CD14-positive monocyte (primary cell): ENCODE measurements at regions not wholly inside any gene's neighbourhood (a gene's known extent, or its start where the extent isn't known, plus 50 kb on each side); places are given as distances from the start of the nearest gene placed in this dataset.

Source experiments
- DNase-seq, 3 donors: peaks; one replicate each; pipeline ENCODE4 v3.0.0-alpha.2; 2011 to 2022
- H2AFZ ChIP-seq: 2 replicates; pipeline ENCODE4 v1.6.0; 2012; ENCODE audit warnings: mild to moderate bottlenecking, low read depth, low read length, inconsistent platforms; ENCODE audit not compliant: insufficient read depth, poor library complexity, severe bottlenecking
- H3K27ac ChIP-seq, 2 donors: 1 replicate in 1 of 2; 2 replicates in 1 of 2; pipeline ENCODE4 v1.5.1; 2012 to 2013; ENCODE audit warnings: low read length in 2 of 2, control low read depth in 1 of 2, inconsistent platforms in 1 of 2, low read depth in 1 of 2, mild to moderate bottlenecking in 1 of 2
- H3K27me3 ChIP-seq, 2 donors: one replicate each; pipeline versions ENCODE4 v1.6.0 to v1.6.1; 2011 to 2013; ENCODE audit warnings: low read length in 2 of 2; ENCODE audit not compliant: control insufficient read depth in 2 of 2, insufficient read depth in 2 of 2
- H3K36me3 ChIP-seq, 2 donors: replicated peaks in 1 of 2; 1 replicate in 1 of 2; 2 replicates in 1 of 2; pipeline versions ENCODE4 v1.5.1 to v1.6.1; 2012 to 2013; ENCODE audit warnings: low read length in 2 of 2, control low read depth in 1 of 2, inconsistent platforms in 1 of 2, mild to moderate bottlenecking in 1 of 2; ENCODE audit not compliant: insufficient read depth in 2 of 2, control insufficient read depth in 1 of 2
- H3K4me1 ChIP-seq, 2 donors: 1 replicate in 1 of 2; 2 replicates in 1 of 2; pipeline versions ENCODE4 v1.5.1 to v1.6.1; 2012 to 2013; ENCODE audit warnings: low read length in 2 of 2, control low read depth in 1 of 2, inconsistent platforms in 1 of 2, mild to moderate bottlenecking in 1 of 2, moderate library complexity in 1 of 2; ENCODE audit not compliant: insufficient read depth in 2 of 2, control insufficient read depth in 1 of 2
- H3K4me2 ChIP-seq: replicated peaks from 2 replicates; pipeline ENCODE3; 2012; ENCODE audit warnings: low read length, moderate library complexity, mild to moderate bottlenecking; ENCODE audit not compliant: poor library complexity, severe bottlenecking; ENCODE audit errors: extremely low read depth
- H3K4me3 ChIP-seq, 3 experiments: fragments of 200-600 bp in 1 of 3; sonication (generic) in 1 of 3; replicated peaks in 1 of 3; 1 replicate in 2 of 3; 2 replicates in 1 of 3; pipeline ENCODE4 v1.5.1; 2011 to 2013; ENCODE audit warnings: low read length in 3 of 3, mild to moderate bottlenecking in 3 of 3, control low read depth in 2 of 3, low read depth in 2 of 3, inconsistent platforms in 1 of 3, moderate library complexity in 1 of 3
- H3K79me2 ChIP-seq: 2 replicates; pipeline ENCODE4 v1.6.0; 2012; ENCODE audit warnings: mild to moderate bottlenecking, control low read depth, inconsistent platforms, low read length, moderate library complexity; ENCODE audit not compliant: insufficient read depth
- H3K9ac ChIP-seq: 2 replicates; pipeline ENCODE4 v1.6.0; 2017; ENCODE audit warnings: low read length, mild to moderate bottlenecking; ENCODE audit not compliant: insufficient read depth, poor library complexity, severe bottlenecking
- H3K9me3 ChIP-seq, 2 donors: replicated peaks in 1 of 2; 1 replicate in 1 of 2; 2 replicates in 1 of 2; pipeline versions ENCODE4 v1.5.1 to v1.6.1; 2012 to 2013; ENCODE audit warnings: low read length in 2 of 2, control low read depth in 1 of 2; ENCODE audit not compliant: control insufficient read depth in 1 of 2, insufficient read depth in 1 of 2
- H4K20me1 ChIP-seq: 2 replicates; pipeline ENCODE4 v1.6.0; 2012; ENCODE audit warnings: mild to moderate bottlenecking, low read length, control low read depth, moderate library complexity; ENCODE audit not compliant: insufficient read depth
- H3K27ac Mint-ChIP-seq, 7 donors: one replicate each; pipeline ENCODE4 v1.8.0; 2020; ENCODE audit warnings: mild to moderate bottlenecking in 7 of 7, mixed read lengths in 7 of 7, moderate library complexity in 6 of 7, inconsistent platforms in 2 of 7
- H3K27me3 Mint-ChIP-seq, 3 donors: one replicate each; pipeline ENCODE4 v1.8.0; 2021 to 2022; ENCODE audit warnings: low read depth in 3 of 3, mild to moderate bottlenecking in 3 of 3, mixed read lengths in 3 of 3, moderate library complexity in 3 of 3, inconsistent platforms in 1 of 3
- H3K36me3 Mint-ChIP-seq, 2 donors: one replicate each; pipeline ENCODE4 v1.8.0; 2020; ENCODE audit warnings: mixed read lengths in 2 of 2, inconsistent platforms in 1 of 2, mild to moderate bottlenecking in 1 of 2
- H3K4me1 Mint-ChIP-seq: one replicate; pipeline ENCODE4 v1.8.0; 2020; ENCODE audit warnings: mild to moderate bottlenecking, mixed read lengths
- H3K4me3 Mint-ChIP-seq, 2 donors: one replicate each; pipeline ENCODE4 v1.8.0; 2020; ENCODE audit warnings: mild to moderate bottlenecking in 2 of 2, mixed read lengths in 2 of 2, moderate library complexity in 1 of 2
- H3K9me3 Mint-ChIP-seq, 7 donors: one replicate each; pipeline ENCODE4 v1.8.0; 2020 to 2022; ENCODE audit warnings: mixed read lengths in 7 of 7, mild to moderate bottlenecking in 6 of 7, moderate library complexity in 6 of 7, inconsistent platforms in 2 of 7
- CTCF ChIP-seq: fragments of 200-600 bp; IDR thresholded peaks from one replicate; pipeline ENCODE4 v1.8.0; 2022; ENCODE audit warnings: antibody characterized with exemption, mild to moderate bottlenecking
- WGBS: methylation state at CpG from one replicate; pipeline ENCODE4 v1.1.5; 2013; ENCODE audit warnings: missing lambda C conversion rate; ENCODE audit not compliant: insufficient coverage; 5-methylcytosine and 5-hydroxymethylcytosine counted together
- intact Hi-C, 2 donors: fragments of 100-400 bp; cut with micrococcal nuclease; formaldehyde crosslinking; loops; one replicate each; pipeline versions ENCODE4 v1.15.0 to v1.15.1; 2023

GRCh38 chr2:220280736-220281135 lies 653.3 kb downstream of the SLC4A3 start:
- no peaks in the 10 kb centered on the region for H4K20me1 ChIP-seq
- no peaks in the 10 kb centered on the region for H3K36me3 ChIP-seq
- no peaks in the 10 kb centered on the region for H3K79me2 ChIP-seq
- no peak overlapping the region for H3K27ac ChIP-seq
- no peaks in the 10 kb centered on the region for H3K4me1 ChIP-seq
- no peak overlapping the region for H3K4me2 ChIP-seq
- WGBS = 89% methylated on average over 3 of the region's 4 CpGs
- no peaks in the 10 kb centered on the region for H3K27me3 ChIP-seq
- H3K9me3 Mint-ChIP-seq = peaks cover 0 to 10% (median 4%) of the 10 kb centered on the region in 7 donors
- peaks cover 0 to 3% of the 10 kb centered on the region in 2 donors for H3K9me3 ChIP-seq
- no peak overlapping the region for H3K9ac ChIP-seq
- no peak overlapping the region for H3K4me3 Mint-ChIP-seq
- H3K27ac Mint-ChIP-seq = no peak overlapping the region
- no peak for DNase-seq
- no peaks in the 10 kb centered on the region for H3K4me1 Mint-ChIP-seq
- no peak overlapping the region for H3K4me3 ChIP-seq
- intact Hi-C loops = no loop called here
- TF ChIP-seq CTCF = no peak
- peaks cover 0 to 4% (median under 1%) of the 10 kb centered on the region in 3 donors for H3K27me3 Mint-ChIP-seq
- H2AFZ ChIP-seq = no peak overlapping the region
- H3K36me3 Mint-ChIP-seq = no peaks in the 10 kb centered on the region

GRCh38 chr2:220281771-220282170 lies 654.3 kb downstream of the SLC4A3 start:
- H3K4me1 Mint-ChIP-seq = no peaks in the 10 kb centered on the region
- no peak overlapping the region for H3K27ac ChIP-seq
- H3K27me3 Mint-ChIP-seq = peaks cover 0 to 3% (median 0%) of the 10 kb centered on the region in 3 donors
- H3K4me3 ChIP-seq = no peak overlapping the region
- WGBS = 100% methylated on average over 1 of the region's 1 CpG
- no peak overlapping the region for H3K27ac Mint-ChIP-seq
- intact Hi-C loops = no loop called here
- TF ChIP-seq CTCF = no peak
- H3K4me1 ChIP-seq = no peaks in the 10 kb centered on the region
- H3K79me2 ChIP-seq = no peaks in the 10 kb centered on the region
- peaks cover 0 to 3% of the 10 kb centered on the region in 2 donors for H3K9me3 ChIP-seq
- no peaks in the 10 kb centered on the region for H3K27me3 ChIP-seq
- H2AFZ ChIP-seq = no peak overlapping the region
- H3K9ac ChIP-seq = no peak overlapping the region
- no peaks in the 10 kb centered on the region for H4K20me1 ChIP-seq
- H3K36me3 Mint-ChIP-seq = no peaks in the 10 kb centered on the region
- H3K4me2 ChIP-seq = no peak overlapping the region
- H3K9me3 Mint-ChIP-seq = peaks cover 0 to 8% (median 4%) of the 10 kb centered on the region in 7 donors
- H3K36me3 ChIP-seq = no peaks in the 10 kb centered on the region
- H3K4me3 Mint-ChIP-seq = no peak overlapping the region
- no peak for DNase-seq
